ENCODE measurements at regions not wholly inside any gene's neighbourhood (a gene's known extent, or its start where the extent isn't known, plus 50 kb on each side); places are given as distances from the start of the nearest gene placed in this dataset.

DNA sequence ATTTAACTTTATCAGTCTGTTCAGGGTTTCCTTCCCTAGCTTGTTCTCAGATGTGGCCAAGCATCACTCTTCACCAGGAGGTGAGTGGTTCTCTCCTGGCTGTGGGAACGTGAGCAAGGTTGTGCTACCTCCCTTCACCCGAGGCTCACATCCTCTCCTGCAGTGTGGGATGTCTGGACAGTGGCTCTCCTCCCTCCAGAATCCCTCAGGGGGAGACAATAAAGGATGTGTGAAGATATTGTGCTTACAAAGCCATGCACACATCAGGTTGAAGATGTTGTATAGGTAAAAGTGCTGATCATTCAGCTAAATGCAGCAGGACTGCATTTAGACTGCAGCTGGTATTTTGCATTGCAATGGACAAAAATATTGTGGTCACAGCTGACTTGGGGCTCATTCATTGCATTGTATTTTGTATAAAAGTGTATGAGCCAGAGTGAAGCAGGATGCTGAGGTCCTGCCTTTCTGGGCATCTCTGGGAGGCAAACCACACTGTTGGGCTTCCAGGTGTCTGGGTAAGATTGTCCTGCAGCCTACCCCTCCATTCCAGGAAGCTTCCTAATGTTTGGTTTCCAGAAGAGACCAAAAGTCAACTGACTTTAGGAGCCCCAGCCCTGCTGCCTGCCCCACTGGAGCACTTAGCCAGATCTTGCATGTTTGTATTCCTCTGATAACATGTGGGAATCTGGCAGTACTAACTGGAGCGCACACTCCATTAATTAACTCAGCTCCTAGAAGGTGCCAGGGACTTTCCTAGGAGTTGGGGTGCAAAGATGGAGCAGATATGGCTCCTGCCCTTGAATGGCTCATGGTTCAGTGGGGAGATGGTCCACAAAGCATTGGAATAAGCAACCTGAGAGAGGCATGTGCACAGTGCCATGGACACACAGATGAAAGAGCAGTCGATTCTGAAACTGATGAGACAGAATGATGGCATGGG lies 292.5 kb upstream of the ZNF32 start:
- no peaks in the 10 kb centered on the region for H3K27me3 ChIP-seq (replicated peaks in 1 of 4; ENCODE audit: control insufficient read depth in 3 of 4, extremely low read depth in 1 of 4, insufficient read depth in 3 of 4, low read length in 3 of 4)

More for the DNA sequence above, 292.5 kb upstream of the ZNF32 start:
- Histone ChIP-seq H2BK120ac (replicated peaks; ENCODE audit: low read depth, low read length) (no peak overlapping the region), H3K27ac (ENCODE audit: low read depth, low read length) (no peak overlapping the region), H3K56ac (replicated peaks; ENCODE audit: insufficient read length, low read depth, low read length) (no peak overlapping the region), H2BK20ac (ENCODE audit: low read length) (no peak overlapping the region), H4K91ac (replicated peaks; ENCODE audit: insufficient read length, low read length) (no peak overlapping the region), H3K4ac (replicated peaks; ENCODE audit: insufficient read length, low read depth, low read length) (no peak overlapping the region), H3K9me3 (ENCODE audit: insufficient read depth in 2 of 2, low read depth in 1 of 2, low read length in 1 of 2) (0 out of 4 replicates have a peak, but pooled peaks cover 0 to 2% of the 10 kb centered on the region in 2 experiments), H2BK12ac (ENCODE audit: low read depth, low read length) (no peak overlapping the region), H3K4me2 (ENCODE audit: insufficient read depth in 1 of 2, low read depth in 2 of 2, low read length in 2 of 2) (no peak overlapping the region), H3K36me3 (ENCODE audit: control insufficient read depth in 2 of 4, insufficient read depth in 4 of 4, low read length in 3 of 4) (no peaks in the 10 kb centered on the region), H2AFZ (ENCODE audit: low read length) (no peak overlapping the region), H4K5ac (ENCODE audit: insufficient read length, low read depth, low read length) (no peak overlapping the region), H2BK15ac (ENCODE audit: low read length) (no peak overlapping the region), H3K23me2 (ENCODE audit: low read depth, low read length) (0 out of 2 replicates have a peak, but pooled peaks cover 1% of the 10 kb centered on the region), H3K23ac (ENCODE audit: insufficient read length) (no peak overlapping the region), H4K20me1 (replicated peaks in 1 of 2; ENCODE audit: control insufficient read depth in 1 of 2, insufficient read depth in 2 of 2, low read length in 2 of 2) (no peaks in the 10 kb centered on the region), H3K4me3 (ENCODE audit: extremely low read depth in 1 of 4, insufficient read depth in 2 of 4, low read depth in 3 of 4, low read length in 4 of 4) (no peak overlapping the region), H3K79me2 (ENCODE audit: control insufficient read depth in 1 of 2, insufficient read depth in 2 of 2, low read length in 2 of 2) (no peaks in the 10 kb centered on the region), H2BK5ac (ENCODE audit: low read depth, low read length) (no peak overlapping the region), H2AK5ac (ENCODE audit: low read depth, low read length) (no peak overlapping the region), H3K9ac (replicated peaks in 1 of 4; ENCODE audit: extremely low read depth in 1 of 4, low read depth in 3 of 4, low read length in 3 of 4) (no peak overlapping the region), H3K18ac (ENCODE audit: extremely low read depth, low read length) (peak overlapping the region; percentile 6; the same call in 1 of the 2 replicates), H4K8ac (ENCODE audit: extremely low read depth, insufficient read depth, low read length) (no peak overlapping the region), H3K4me1 (replicated peaks in 1 of 4; ENCODE audit: control insufficient read depth in 3 of 4, insufficient read depth in 4 of 4, low read length in 3 of 4) (no peaks in the 10 kb centered on the region), H3K79me1 (ENCODE audit: low read depth, low read length) (no peaks in the 10 kb centered on the region), H3K14ac (ENCODE audit: insufficient read length) (no peak overlapping the region)
- ChIA-PET CTCF (ENCODE audit: partially characterized antibody) (interaction anchor here (0.6 to 1.2 kb wide), 2 partner anchors 31 to 338 kb away, joined by 3 to 7 read pairs; no protein-coding TSS in a partner anchor), POLR2A (ENCODE audit: partially characterized antibody) (no interaction called here)
- TF ChIP-seq CHD1 (IDR thresholded peaks at IDR 0.05; ENCODE audit: low read depth, low read length) = no peak
- no peak for TF ChIP-seq POU5F1 (IDR thresholded peaks at IDR 0.05; ENCODE audit: low read depth, low read length)
- no peak for TF ChIP-seq SP1 (IDR thresholded peaks at IDR 0.05; ENCODE audit: low read depth, low read length)
- TF ChIP-seq BCL11A (IDR thresholded peaks at IDR 0.05; ENCODE audit: low read depth in 2 of 2, low read length in 2 of 2) = no peak
- DNase-seq (ENCODE audit: low read depth in 1 of 2, low spot score in 2 of 2) (no peak), FAIRE-seq (no peak)
- 89% methylated on average over 4 of the region's 4 CpGs; no CpG with 5 or more reads in 1 of the 2 experiments for WGBS, 2 experiments (ENCODE audit: extremely low coverage in 1 of 2, insufficient coverage in 1 of 2, insufficient read length in 1 of 2, insufficient replicate concordance in 2 of 2, low coverage in 1 of 2, low lambda C conversion rate in 2 of 2, missing lambda C conversion rate in 1 of 2)

Data from H1 (cell line).